Vagina (tissue), 2 donors: ENCODE measurements at regions not wholly inside any gene's neighbourhood (a gene's known extent, or its start where the extent isn't known, plus 50 kb on each side); places are given as distances from the start of the nearest gene placed in this dataset.

ENCODE experiments used
- CTCF ChIP-seq, 3 experiments: fragments of 450-650 bp in 2 of 3; fragments of 200-600 bp in 1 of 3; sonication (generic) in 1 of 3; IDR thresholded peaks; one replicate each; pipeline ENCODE4 v1.5.1; 2017 to 2019; ENCODE audit warnings: antibody characterized with exemption in 3 of 3, mild to moderate bottlenecking in 2 of 3, moderate library complexity in 2 of 3
- POLR2A ChIP-seq, 2 donors: fragments of 450-650 bp; IDR thresholded peaks; one replicate each; pipeline ENCODE4 v1.6.1; 2017; ENCODE audit warnings: antibody characterized with exemption in 2 of 2, mild to moderate bottlenecking in 2 of 2, moderate library complexity in 2 of 2

- no peak for TF ChIP-seq CTCF (IDR thresholded peaks at IDR 0.05)
- no peak for TF ChIP-seq POLR2A (IDR thresholded peaks at IDR 0.05)
Measured at GRCh38 chr18:43710135-43710534, 432.8 kb upstream of the SYT4 start.
